Stimulated activated CD4-positive, alpha-beta T cell treated with anti-CD3 and anti-CD28 coated beads, Interleukin-15, amount 100 ng/mL, for 1 hour (primary cell): ENCODE measurements at regions not wholly inside any gene's neighbourhood (a gene's known extent, or its start where the extent isn't known, plus 50 kb on each side); places are given as distances from the start of the nearest gene placed in this dataset.
"Not testable (repeated sequence)": the region's sequence is repeated elsewhere in the genome, so short reads cannot be mapped to it uniquely, and the experiment has no call there.

ENCODE experiments used
- DNase-seq, 2 donors: peaks; one replicate each; pipeline ENCODE4 v3.0.0-alpha.2; 2020; ENCODE audit warnings: low read depth in 1 of 2, low spot score in 1 of 2

DNA sequence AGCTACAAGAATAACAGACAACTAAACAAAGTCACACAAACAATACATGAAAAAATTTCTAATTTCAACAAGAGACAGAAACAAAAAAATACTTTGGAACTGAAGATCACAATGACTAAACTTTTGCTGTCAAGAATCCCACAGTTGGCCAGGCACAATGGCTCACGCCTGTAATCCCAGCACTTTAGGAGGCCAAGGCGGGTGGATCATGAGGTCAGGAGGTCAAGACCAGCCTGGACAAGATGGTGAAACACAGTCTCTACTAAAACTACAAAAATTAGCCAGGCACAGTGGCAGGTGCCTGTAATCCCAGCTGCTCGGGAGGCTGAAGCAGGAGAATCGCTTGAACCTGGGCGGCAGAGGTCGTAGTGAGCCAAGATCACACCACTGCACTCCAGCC lies 861.6 kb downstream of the UQCRFS1 start:
- not testable (repeated sequence) for DNase-seq

DNA sequence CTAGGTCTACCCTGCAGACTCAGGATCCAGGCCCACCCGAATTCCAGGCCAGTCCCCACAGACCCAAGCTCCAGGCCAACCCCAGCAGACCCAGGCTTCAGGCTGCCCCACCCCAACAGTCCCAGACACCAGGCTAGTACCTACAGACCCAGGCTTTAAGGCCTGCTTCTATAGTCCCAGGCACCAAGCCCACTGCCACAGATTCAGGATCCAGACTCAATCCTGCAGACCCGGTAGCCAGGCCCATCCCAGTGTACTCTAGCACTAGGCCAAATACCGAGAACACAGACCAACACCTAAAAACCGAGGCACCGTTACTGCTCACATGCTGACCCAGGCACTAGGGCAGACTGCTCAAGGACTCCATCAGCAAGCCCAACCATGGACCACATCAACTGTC lies 862.3 kb downstream of the UQCRFS1 start:
- DNase-seq = no peak

DNA sequence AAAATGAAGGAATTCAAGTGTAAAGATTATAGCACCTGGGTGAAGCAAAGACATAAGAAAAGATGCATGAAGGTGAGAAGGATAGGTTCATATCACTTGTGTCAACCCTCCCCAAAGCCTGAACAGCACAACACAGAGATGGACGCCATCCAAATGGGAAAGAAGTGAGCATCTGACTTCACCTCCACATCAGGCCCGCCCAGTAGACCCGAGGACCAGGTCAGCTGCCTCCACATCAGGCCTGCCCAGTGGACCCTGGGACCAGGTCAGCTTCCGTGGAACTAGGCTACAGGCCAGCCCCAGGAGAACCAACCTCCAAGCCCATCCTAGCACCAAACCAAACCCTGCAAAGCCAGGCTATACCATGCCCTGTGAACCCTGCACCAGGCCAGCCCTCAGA lies 862.9 kb downstream of the UQCRFS1 start:
- DNase-seq = no peak

DNA sequence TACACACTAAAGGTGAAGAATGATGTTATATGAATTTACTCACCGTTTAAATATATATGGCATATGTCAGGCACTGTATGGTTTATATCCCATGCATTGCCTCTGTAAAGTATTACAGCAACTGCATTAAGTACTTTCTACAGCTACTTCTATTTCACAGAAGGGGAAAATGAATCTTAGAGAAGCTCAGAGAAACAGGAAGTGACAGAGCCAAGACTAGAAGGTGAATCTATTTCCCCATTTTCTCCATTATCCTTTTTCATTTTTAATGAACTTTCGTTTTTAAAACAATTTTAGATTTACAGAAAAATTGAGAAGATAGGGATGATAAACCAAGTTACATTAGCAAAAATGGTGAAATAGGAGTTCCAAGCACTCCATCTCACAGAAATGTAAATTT lies 863.3 kb downstream of the UQCRFS1 start:
- DNase-seq = no peak

DNA sequence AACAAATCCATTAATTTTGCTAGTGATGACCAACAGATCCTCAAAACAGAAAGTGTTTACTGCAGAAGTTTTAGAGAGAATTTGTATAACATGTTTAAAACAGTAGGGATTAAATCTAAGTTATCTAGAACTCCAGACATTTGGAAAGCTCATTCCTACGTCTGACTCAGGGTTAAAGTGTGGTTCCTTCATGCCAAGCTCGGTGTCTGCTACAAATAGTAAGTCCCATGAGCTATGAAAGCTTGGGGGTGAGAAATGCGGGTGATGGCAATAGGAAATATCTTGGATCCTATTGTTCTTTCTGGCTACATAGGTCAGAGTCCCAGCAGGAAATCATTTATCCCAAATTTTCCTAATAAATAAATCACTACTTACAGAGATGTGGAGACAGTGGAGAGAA lies 867.1 kb downstream of the UQCRFS1 start:
- DNase-seq = no peak

DNA sequence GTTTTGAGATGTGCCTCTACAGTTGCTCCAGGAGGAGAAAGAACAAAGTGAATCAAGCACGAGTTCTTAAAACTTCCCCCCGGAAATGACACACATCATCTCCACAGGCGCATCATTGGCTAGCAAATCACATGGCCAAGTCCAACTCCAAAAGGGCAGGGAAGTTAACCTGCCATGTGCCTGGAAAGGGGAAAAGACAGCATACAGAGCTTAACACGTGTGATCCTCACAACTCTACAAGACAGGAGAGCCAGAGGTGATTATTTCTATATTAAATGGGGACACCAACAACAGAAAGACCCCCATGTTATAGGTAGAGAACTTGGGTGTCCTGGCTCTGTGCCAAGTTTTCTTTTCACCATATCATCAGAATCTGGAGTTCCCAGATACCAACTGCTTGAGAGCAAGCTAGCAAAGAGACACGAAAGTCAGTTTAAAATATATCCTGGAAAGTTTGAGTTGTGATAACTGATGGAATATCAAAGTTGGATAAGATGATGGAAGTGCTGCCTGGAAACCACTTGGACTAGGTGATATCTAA lies 871.1 kb downstream of the UQCRFS1 start:
- no peak for DNase-seq

- no peak for DNase-seq
Observed at GRCh38 chr19:28334419-28334818, 878.5 kb downstream of the UQCRFS1 start.

DNA sequence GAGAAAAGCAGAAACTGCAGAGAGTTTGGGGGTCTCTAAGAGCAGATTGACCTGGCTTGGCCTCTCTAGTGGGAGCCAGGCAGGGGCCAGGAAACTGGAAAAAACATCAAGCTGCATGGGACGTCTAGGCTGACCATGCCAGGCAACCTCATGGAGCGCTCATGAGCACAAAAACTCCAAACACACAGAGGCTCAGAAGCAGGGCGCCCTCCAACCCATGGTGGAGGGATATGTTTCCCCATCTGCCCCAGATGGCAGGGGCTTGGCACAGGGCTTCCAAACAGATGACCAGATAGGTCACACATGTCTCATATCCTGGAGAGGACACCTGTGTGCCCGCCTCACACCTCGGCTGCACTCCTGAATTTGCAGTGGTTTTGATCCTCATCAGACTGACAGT lies 879.0 kb downstream of the UQCRFS1 start:
- DNase-seq = no peak

- no peak for DNase-seq
Observed at GRCh38 chr19:28332886-28333285, 880.1 kb downstream of the UQCRFS1 start.

DNA sequence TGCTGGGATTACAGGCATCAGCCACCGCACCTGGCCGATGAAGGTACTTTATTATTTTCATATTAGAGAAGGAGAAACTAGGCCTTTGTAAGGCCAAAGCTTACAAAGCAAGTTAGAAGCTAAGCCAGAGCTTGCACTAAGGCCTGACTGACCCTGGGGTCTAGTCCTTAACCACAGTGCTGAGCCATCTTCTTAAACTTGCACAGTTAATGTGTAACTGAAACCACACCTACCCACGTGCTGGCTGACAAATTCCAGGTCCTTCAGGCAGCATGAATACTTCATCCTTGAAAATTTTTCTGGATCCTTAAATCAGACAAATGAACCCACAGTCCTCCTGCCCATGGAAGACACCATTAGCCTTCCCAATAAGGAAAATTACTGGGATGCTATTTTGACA lies 880.6 kb downstream of the UQCRFS1 start:
- no peak for DNase-seq

GRCh38 chr19:28331596-28331995 lies 881.4 kb downstream of the UQCRFS1 start:
- DNase-seq = no peak

GRCh38 chr19:28330831-28331230 lies 882.1 kb downstream of the UQCRFS1 start:
- DNase-seq = no peak

- no peak for DNase-seq
Observed at GRCh38 chr19:28329429-28329828, 883.5 kb downstream of the UQCRFS1 start.

- DNase-seq = no peak
Observed at GRCh38 chr19:28327905-28328304, 885.0 kb downstream of the UQCRFS1 start.

GRCh38 chr19:28326746-28327145 lies 886.2 kb downstream of the UQCRFS1 start:
- no peak for DNase-seq

GRCh38 chr19:28324275-28325060 lies 888.5 kb downstream of the UQCRFS1 start:
- DNase-seq = no peak

- DNase-seq = no peak
Observed at GRCh38 chr19:28322945-28323344, 890.0 kb downstream of the UQCRFS1 start.

DNA sequence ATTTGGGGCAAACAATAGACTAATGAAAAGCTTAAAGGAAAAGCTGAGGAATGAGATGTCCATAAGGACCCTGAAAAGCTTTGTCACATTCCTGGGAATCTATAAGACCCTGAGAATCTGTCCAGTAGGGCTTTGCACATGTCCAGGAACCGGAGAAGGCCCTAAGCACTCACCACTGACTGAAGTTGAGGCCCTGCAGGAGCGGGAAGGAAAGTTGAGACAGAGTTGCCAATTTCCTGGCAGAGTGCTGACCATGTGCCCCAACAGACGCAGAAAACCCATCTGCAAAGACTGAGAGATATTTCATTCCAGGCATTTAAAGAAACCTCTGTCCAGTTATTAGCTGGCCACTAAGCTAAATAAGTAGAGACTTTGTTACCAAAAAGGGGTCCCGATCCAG lies 890.5 kb downstream of the UQCRFS1 start:
- DNase-seq = no peak

DNA sequence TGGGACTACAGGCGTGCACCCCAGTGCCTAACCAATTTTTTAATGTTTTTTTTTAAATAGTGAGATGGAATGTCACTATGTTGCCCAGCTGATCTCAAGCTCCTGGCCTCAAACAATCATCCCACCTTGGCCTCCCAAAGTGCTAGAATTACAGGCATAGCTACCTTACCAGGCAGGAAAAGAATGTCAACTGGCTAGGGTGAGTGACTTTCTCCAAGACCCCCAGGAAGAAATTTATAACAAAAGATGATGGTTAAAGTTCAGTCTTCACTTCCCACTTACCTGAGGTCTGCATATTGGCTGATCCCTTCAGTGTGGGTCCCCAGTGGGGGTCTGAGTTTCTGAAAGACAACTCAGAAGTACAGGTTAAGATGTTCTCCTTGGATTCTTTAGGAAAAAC lies 893.0 kb downstream of the UQCRFS1 start:
- DNase-seq = no peak

- DNase-seq = no peak
Observed at GRCh38 chr19:28319227-28319626, 893.7 kb downstream of the UQCRFS1 start.

DNA sequence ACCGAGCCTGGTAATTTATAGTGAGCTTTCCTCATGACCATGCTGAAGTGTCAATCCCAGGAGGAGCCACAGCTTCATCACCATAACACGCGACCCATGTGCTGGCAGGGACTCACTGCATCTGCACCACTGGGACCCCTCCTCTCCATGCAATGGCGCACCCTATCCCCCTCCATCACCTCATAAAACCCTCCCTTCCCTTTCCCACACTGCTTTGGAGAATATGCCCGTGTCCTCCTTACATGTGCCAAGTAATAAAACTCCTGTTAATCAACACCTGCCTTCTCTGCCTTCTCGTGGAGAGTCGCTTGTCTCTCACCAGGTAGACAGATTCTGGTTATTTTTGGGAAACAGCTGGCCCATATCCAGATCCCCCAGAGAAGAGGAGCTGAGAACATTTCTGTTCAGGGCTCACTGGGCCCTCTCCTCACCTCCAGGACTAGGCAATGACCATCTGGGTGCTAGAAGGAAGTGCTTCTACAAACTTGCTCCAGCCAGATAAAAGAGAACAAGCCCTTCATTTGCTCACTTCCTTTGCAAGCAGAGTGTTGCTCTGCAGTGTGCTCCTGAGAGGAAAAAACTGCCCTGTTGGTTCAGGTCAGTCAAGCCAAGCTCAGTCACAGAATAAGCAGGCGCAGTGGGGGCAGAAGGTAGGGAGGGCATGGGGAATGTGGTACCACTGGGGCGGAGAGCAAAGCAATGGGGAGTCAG lies 894.3 kb downstream of the UQCRFS1 start:
- DNase-seq = no peak

GRCh38 chr19:28316464-28316863 lies 896.5 kb downstream of the UQCRFS1 start:
- no peak for DNase-seq
